Stomach (tissue), 4 donors: ENCODE measurements at regions not wholly inside any gene's neighbourhood (a gene's known extent, or its start where the extent isn't known, plus 50 kb on each side); places are given as distances from the start of the nearest gene placed in this dataset.
"Not testable (repeated sequence)": the region's sequence is repeated elsewhere in the genome, so short reads cannot be mapped to it uniquely, and the experiment has no call there.

Source experiments
- CTCF ChIP-seq, 7 experiments: fragments of 450-650 bp in 4 of 7; fragments of 200-600 bp in 3 of 7; sonication (generic) in 3 of 7; IDR thresholded peaks; one replicate each; pipeline ENCODE4 v1.5.1; 2016 to 2019; ENCODE audit warnings: antibody characterized with exemption in 7 of 7, control low read depth in 2 of 7, mild to moderate bottlenecking in 1 of 7
- POLR2A ChIP-seq, 4 donors: fragments of 450-650 bp; IDR thresholded peaks; one replicate each; pipeline ENCODE4 v1.6.1; 2016; ENCODE audit warnings: antibody characterized with exemption in 4 of 4, control low read depth in 2 of 4, mild to moderate bottlenecking in 1 of 4, moderate library complexity in 1 of 4

- not testable (repeated sequence) for TF ChIP-seq CTCF, POLR2A (IDR thresholded peaks at IDR 0.05)
Measured at GRCh38 chr14:97068293-97068692, 271.1 kb downstream of the VRK1 start.
